Neural cell (in vitro differentiated cells): ENCODE measurements at regions not wholly inside any gene's neighbourhood (a gene's known extent, or its start where the extent isn't known, plus 50 kb on each side); places are given as distances from the start of the nearest gene placed in this dataset.

Experiments
- H2AFZ ChIP-seq: fragments of 200-600, 300-800 bp; sonication (generic), shearing (Covaris generic); 2 replicates; pipeline ENCODE4 v1.6.0; 2014; ENCODE audit warnings: low read depth, mild to moderate bottlenecking, antibody characterized with exemption, low read length, moderate library complexity
- H3F3A ChIP-seq: fragments of 200-600 bp; shearing (Covaris generic); 2 replicates; pipeline ENCODE4 v1.6.1; 2016; ENCODE audit warnings: mild to moderate bottlenecking, moderate library complexity, mixed read lengths, antibody characterized with exemption, low read length; ENCODE audit not compliant: insufficient read depth, poor library complexity, severe bottlenecking
- H3K27ac ChIP-seq: fragments of 200-600, 300-800 bp; sonication (generic), shearing (Covaris generic); 2 replicates; pipeline ENCODE4 v1.5.1; 2014; ENCODE audit warnings: mild to moderate bottlenecking, low read length, moderate library complexity
- H3K27me3 ChIP-seq: fragments of 300-800, 200-600 bp; sonication (generic), shearing (Covaris generic); 2 replicates; pipeline ENCODE4 v1.6.0; 2014; ENCODE audit warnings: mild to moderate bottlenecking, low read depth, low read length, moderate library complexity; ENCODE audit not compliant: insufficient read depth
- H3K36me3 ChIP-seq: fragments of 300-800, 200-600 bp; sonication (generic), shearing (Covaris generic); 2 replicates; pipeline ENCODE4 v1.5.1; 2014; ENCODE audit warnings: mild to moderate bottlenecking, antibody characterized with exemption, low read length, moderate library complexity; ENCODE audit not compliant: insufficient read depth
- H3K4me2 ChIP-seq: fragments of 300-800, 200-600 bp; sonication (generic), shearing (Covaris generic); 2 replicates; pipeline ENCODE4 v1.6.0; 2014; ENCODE audit warnings: mild to moderate bottlenecking, low read length
- H3K4me3 ChIP-seq: fragments of 300-800, 200-600 bp; sonication (generic), shearing (Covaris generic); 2 replicates; pipeline ENCODE4 v1.5.1; 2014; ENCODE audit warnings: mild to moderate bottlenecking, low read length, moderate library complexity
- H3K79me2 ChIP-seq: fragments of 200-600 bp; shearing (Covaris generic); replicated peaks from 2 replicates; pipeline ENCODE4 v1.6.0; 2014; ENCODE audit warnings: mild to moderate bottlenecking, low read length, moderate library complexity; ENCODE audit not compliant: insufficient read depth
- H3K9ac ChIP-seq: fragments of 300-800, 200-600 bp; sonication (generic), shearing (Covaris generic); 2 replicates; pipeline ENCODE4 v1.6.1; 2016; ENCODE audit warnings: mild to moderate bottlenecking, low read length, mixed read lengths
- H3K9me2 ChIP-seq: fragments of 200-600 bp; shearing (Covaris generic); 2 replicates; pipeline ENCODE4 v1.6.1; 2016; ENCODE audit warnings: mild to moderate bottlenecking, low read length, mixed read lengths; ENCODE audit not compliant: insufficient read depth
- H3K9me3 ChIP-seq: fragments of 200-600, 300-800 bp; sonication (generic), shearing (Covaris generic); 2 replicates; pipeline ENCODE4 v1.6.1; 2016; ENCODE audit warnings: mild to moderate bottlenecking, mixed run types, low read length, moderate library complexity, mixed read lengths
- H4K20me1 ChIP-seq: fragments of 200-600 bp; shearing (Covaris generic); 2 replicates; pipeline ENCODE4 v1.6.1; 2016; ENCODE audit warnings: mild to moderate bottlenecking, mixed run types; ENCODE audit not compliant: insufficient read depth
- EP300 ChIP-seq: fragments of 450-650 bp; conservative IDR thresholded peaks from 2 replicates; pipeline ENCODE4 v1.6.1; 2014; ENCODE audit warnings: antibody characterized with exemption, mild to moderate bottlenecking, moderate library complexity; ENCODE audit not compliant: poor library complexity, severe bottlenecking
- EZH2 ChIP-seq: fragments of 200-600, 300-800 bp; shearing (Covaris generic), sonication (generic); IDR thresholded peaks from 2 replicates; pipeline ENCODE4 v1.6.1; 2014; ENCODE audit warnings: antibody characterized with exemption, low read length, borderline replicate concordance, mild to moderate bottlenecking; ENCODE audit not compliant: insufficient read depth, poor library complexity, severe bottlenecking
- MXI1 ChIP-seq: fragments of 450-650 bp; conservative IDR thresholded peaks from 2 replicates; pipeline ENCODE4 v1.6.1; 2014; ENCODE audit warnings: antibody characterized with exemption, mild to moderate bottlenecking; ENCODE audit not compliant: poor library complexity, severe bottlenecking
- POLR2AphosphoS5 ChIP-seq: IDR thresholded peaks from 2 replicates; pipeline ENCODE4 v1.6.1; 2012
- RAD21 ChIP-seq: fragments of 450-650 bp; conservative IDR thresholded peaks from 2 replicates; pipeline ENCODE4 v1.6.1; 2014; ENCODE audit warnings: antibody characterized with exemption, mild to moderate bottlenecking, moderate library complexity
- SMC3 ChIP-seq: fragments of 450-650 bp; conservative IDR thresholded peaks from 2 replicates; pipeline ENCODE4 v1.6.1; 2014; ENCODE audit warnings: antibody characterized with exemption, mild to moderate bottlenecking, moderate library complexity; ENCODE audit not compliant: poor library complexity
- TAF1 ChIP-seq: IDR thresholded peaks from 2 replicates; pipeline ENCODE4 v1.6.1; 2012; ENCODE audit warnings: low read depth
- TF ChIP-seq, protein P1 (sequence below): fragments of 450-650 bp; IDR thresholded peaks from 2 replicates; pipeline ENCODE4 v1.5.1; 2014; ENCODE audit warnings: antibody characterized with exemption, mild to moderate bottlenecking, moderate library complexity; ENCODE audit not compliant: poor library complexity, severe bottlenecking
- TF ChIP-seq, protein P2 (sequence below): IDR thresholded peaks from 2 replicates; pipeline ENCODE4 v1.6.1; 2012; ENCODE audit warnings: borderline replicate concordance

DNA sequence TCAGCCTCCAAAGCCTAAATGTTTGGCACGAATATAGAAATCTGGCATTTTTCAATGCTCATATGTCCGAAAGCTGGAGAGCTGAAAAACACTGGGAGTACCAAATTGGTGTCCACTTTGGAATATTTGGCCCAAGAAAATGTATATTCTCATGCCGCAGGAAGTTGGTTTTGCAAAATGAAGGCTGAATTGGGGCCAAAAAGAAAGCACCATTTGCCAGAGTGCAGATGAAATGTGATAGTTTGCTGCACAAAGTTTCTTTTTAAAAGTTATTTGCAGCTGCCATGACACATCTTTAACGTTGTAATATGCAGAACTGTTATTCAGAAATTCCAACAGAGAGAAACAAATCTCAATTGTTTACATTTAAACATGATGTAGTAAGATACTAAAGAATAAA, 124.2 kb upstream of the LYPLAL1 start:
- Histone ChIP-seq H3K9me2 (no peaks in the 10 kb centered on the region), H2AFZ (no peak overlapping the region), H3K4me2 (no peak overlapping the region), H3K36me3 (no peaks in the 10 kb centered on the region), H3K79me2 (no peaks in the 10 kb centered on the region), H3K27ac (no peak overlapping the region), H3K9ac (no peak overlapping the region), H4K20me1 (no peaks in the 10 kb centered on the region), H3K27me3 (no peaks in the 10 kb centered on the region), H3F3A (no peaks in the 10 kb centered on the region), H3K9me3 (no peaks in the 10 kb centered on the region), H3K4me3 (no peak overlapping the region)
- no peak for TF ChIP-seq EP300
- TF ChIP-seq, protein P1, sequence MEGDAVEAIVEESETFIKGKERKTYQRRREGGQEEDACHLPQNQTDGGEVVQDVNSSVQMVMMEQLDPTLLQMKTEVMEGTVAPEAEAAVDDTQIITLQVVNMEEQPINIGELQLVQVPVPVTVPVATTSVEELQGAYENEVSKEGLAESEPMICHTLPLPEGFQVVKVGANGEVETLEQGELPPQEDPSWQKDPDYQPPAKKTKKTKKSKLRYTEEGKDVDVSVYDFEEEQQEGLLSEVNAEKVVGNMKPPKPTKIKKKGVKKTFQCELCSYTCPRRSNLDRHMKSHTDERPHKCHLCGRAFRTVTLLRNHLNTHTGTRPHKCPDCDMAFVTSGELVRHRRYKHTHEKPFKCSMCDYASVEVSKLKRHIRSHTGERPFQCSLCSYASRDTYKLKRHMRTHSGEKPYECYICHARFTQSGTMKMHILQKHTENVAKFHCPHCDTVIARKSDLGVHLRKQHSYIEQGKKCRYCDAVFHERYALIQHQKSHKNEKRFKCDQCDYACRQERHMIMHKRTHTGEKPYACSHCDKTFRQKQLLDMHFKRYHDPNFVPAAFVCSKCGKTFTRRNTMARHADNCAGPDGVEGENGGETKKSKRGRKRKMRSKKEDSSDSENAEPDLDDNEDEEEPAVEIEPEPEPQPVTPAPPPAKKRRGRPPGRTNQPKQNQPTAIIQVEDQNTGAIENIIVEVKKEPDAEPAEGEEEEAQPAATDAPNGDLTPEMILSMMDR, result no peak
- no peak for TF ChIP-seq POLR2AphosphoS5
- TF ChIP-seq RAD21, result no peak
- TF ChIP-seq EZH2, result no peak

DNA sequence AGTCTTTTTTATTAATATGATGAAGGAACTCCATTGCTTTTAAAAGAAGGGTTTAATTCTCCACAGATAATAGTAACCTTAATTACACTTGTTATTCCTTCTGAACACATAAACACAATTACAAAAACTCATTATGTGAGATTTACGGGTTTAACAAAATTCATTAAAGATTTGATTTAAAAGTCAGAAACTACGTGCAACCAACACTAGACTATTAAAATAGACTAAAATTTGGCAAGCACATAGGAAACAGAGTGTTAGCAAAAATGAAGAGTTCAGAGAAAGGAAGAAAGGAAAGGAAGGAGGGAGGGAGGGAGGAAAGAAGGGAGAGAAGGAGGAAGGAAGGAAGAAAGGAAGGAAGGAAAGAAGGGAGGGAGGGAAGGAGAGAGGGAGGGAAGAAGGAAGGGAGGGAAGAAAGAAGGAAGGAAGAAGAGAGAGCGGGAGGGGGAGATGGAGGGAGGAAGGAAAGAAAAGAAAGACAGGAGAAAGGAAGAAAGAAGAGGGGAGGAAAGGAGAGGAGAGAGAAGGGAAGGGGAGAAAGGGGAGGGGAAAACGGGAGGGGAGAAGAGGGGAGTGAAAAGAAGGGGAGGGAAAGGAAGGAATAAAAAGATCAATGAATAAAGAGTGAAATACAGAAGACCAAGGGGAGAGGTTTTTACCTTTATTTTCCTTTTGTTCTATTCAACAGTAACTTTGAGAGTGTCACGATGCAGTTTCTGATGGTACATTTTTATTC, 123.4 kb upstream of the LYPLAL1 start:
- Histone ChIP-seq H3K9ac (no peak overlapping the region), H3K27me3 (no peaks in the 10 kb centered on the region), H3K27ac (no peak overlapping the region), H3F3A (no peaks in the 10 kb centered on the region), H4K20me1 (no peaks in the 10 kb centered on the region), H3K79me2 (no peaks in the 10 kb centered on the region), H3K4me2 (no peak overlapping the region), H3K9me3 (no peaks in the 10 kb centered on the region), H2AFZ (no peak overlapping the region), H3K4me3 (no peak overlapping the region), H3K36me3 (no peaks in the 10 kb centered on the region), H3K9me2 (no peaks in the 10 kb centered on the region)
- TF ChIP-seq EP300 (no peak), RAD21 (no peak)
- TF ChIP-seq, protein P1, result no peak

DNA sequence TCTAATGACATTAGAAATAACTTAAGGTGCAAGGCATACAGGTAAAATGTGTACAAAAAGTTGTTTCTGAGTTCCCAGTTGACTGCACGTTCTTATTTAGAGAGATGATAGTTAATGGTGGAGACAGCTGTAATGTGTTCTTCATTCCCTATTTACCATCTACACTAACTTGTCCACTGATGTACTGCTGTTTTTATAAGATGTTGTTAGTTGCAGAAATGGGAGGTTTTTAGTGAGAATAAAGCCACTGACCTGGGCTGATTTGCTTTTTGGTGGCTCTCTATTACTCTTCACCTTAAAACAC, 122.9 kb upstream of the LYPLAL1 start:
- TF ChIP-seq, protein P1, result no peak
- no peak for TF ChIP-seq SMC3
- TF ChIP-seq TAF1, result no peak
- no peak for TF ChIP-seq POLR2AphosphoS5
- TF ChIP-seq RAD21, result no peak
- TF ChIP-seq EP300, result no peak
- TF ChIP-seq, protein P2, sequence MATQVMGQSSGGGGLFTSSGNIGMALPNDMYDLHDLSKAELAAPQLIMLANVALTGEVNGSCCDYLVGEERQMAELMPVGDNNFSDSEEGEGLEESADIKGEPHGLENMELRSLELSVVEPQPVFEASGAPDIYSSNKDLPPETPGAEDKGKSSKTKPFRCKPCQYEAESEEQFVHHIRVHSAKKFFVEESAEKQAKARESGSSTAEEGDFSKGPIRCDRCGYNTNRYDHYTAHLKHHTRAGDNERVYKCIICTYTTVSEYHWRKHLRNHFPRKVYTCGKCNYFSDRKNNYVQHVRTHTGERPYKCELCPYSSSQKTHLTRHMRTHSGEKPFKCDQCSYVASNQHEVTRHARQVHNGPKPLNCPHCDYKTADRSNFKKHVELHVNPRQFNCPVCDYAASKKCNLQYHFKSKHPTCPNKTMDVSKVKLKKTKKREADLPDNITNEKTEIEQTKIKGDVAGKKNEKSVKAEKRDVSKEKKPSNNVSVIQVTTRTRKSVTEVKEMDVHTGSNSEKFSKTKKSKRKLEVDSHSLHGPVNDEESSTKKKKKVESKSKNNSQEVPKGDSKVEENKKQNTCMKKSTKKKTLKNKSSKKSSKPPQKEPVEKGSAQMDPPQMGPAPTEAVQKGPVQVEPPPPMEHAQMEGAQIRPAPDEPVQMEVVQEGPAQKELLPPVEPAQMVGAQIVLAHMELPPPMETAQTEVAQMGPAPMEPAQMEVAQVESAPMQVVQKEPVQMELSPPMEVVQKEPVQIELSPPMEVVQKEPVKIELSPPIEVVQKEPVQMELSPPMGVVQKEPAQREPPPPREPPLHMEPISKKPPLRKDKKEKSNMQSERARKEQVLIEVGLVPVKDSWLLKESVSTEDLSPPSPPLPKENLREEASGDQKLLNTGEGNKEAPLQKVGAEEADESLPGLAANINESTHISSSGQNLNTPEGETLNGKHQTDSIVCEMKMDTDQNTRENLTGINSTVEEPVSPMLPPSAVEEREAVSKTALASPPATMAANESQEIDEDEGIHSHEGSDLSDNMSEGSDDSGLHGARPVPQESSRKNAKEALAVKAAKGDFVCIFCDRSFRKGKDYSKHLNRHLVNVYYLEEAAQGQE, result no peak
- TF ChIP-seq EZH2, result no peak
- TF ChIP-seq MXI1, result no peak
- no peak overlapping the region for H3K4me2 ChIP-seq
- H3K36me3 ChIP-seq, result no peaks in the 10 kb centered on the region
- no peaks in the 10 kb centered on the region for H3F3A ChIP-seq
- no peaks in the 10 kb centered on the region for H3K9me2 ChIP-seq
- no peak overlapping the region for H3K9ac ChIP-seq
- H3K27ac ChIP-seq, result no peak overlapping the region
- H4K20me1 ChIP-seq, result no peaks in the 10 kb centered on the region
- H3K79me2 ChIP-seq, result no peaks in the 10 kb centered on the region
- no peaks in the 10 kb centered on the region for H3K27me3 ChIP-seq
- no peak overlapping the region for H2AFZ ChIP-seq
- H3K9me3 ChIP-seq, result no peaks in the 10 kb centered on the region
- no peak overlapping the region for H3K4me3 ChIP-seq
